GM21390 (cell line): ENCODE measurements at regions not wholly inside any gene's neighbourhood (a gene's known extent, or its start where the extent isn't known, plus 50 kb on each side); places are given as distances from the start of the nearest gene placed in this dataset.

Experiments used
- ATAC-seq: cut with Tn5 transposase; IDR thresholded peaks from one replicate; pipeline ENCODE4 v1.9.1; 2021; ENCODE audit not compliant: unreplicated experiment

DNA sequence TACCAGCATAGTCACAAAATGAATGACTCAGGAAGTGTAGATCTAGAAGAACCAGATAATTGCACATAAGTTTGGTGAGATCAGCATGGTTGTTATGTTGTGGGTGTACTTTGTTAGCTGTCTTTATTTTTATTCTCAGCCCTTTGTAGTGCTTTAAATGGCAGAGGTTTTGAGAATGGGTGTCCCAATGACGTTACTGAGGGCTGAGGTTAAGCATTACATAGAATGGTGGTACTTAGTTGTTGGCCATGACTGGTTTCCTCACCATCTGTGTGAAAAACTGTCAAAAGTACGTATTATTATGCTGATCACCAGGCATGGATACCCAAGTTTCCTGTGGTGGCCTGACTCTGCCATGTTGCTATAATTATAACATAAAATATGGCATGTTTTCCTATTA is 165.8 kb downstream of the UBE2E3 start:
- ATAC-seq, result no peak

DNA sequence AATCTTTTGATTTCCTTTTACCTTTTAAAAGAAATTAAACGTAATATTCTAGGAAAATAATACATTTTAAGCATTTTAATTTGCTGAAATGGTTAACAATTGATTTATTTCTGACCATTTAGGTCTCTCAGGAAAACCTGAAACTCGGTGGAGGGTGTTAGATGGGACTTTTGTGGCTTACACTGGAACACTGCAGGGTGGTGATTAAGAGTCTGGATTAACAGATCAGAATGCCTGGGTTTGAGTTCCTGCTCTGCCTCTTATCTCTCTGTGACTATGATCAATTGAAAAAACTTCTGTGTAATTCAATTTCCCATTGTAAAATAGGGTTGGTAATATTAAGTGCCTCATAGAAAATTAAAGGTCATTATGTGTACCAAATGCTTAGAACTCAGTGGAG is 168.7 kb downstream of the UBE2E3 start:
- no peak for ATAC-seq

DNA sequence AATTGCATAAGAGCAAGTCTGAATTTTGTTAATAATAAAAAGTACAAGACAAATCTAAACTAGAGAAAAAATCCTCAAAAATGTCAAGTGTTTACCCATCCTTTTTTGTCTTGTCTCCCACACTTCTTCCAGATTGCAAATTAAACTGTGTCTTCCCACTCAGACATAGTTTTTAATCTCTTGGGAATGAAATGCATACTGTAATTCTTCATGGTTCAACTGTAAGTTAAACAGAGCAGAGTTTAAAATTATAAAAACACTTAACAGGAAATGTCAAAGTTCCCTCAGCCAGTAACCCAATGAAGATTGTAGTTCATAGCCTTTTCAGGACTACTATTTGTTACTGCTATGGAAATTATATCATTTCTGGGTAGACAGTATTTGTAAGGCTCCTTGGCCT is 171.8 kb downstream of the UBE2E3 start:
- no peak for ATAC-seq

DNA sequence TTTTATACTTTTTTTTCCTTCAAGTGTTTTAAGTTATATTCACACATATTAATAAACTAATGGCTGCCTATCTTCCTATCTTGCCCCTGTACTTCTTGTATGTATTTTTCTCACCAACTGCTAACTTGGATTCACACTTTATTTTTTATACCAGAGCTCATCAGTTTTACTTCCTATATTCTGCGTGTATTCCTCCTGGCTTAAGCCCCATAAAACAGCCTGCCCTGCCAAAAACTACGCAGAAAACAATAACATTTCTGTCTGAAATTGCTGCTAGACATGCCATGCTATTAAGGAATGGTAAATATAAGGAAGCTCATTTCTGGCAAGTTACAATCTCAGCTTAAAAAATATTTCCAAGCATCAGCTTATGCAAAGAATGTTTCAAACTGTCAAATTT is 172.3 kb downstream of the UBE2E3 start:
- ATAC-seq, result no peak

DNA sequence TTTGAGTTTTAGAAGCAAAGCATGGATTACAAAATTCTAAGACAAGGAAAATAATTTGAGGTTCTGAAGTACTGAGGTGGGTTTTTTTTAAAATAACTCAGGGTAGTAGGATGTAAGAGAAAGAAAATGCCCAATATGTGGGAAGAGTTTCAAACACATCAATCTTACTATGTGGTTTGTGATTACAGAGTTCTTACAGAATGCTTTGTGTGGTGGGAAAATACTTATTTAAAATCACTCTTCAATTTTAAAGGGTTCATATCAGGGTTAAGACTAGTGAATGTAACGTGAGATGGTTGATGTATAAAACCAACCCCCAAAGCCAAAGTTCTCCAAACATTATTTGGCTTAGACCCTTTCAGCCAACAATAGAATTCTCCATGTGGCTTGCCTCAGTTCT is 173.5 kb downstream of the UBE2E3 start:
- ATAC-seq, result no peak

DNA sequence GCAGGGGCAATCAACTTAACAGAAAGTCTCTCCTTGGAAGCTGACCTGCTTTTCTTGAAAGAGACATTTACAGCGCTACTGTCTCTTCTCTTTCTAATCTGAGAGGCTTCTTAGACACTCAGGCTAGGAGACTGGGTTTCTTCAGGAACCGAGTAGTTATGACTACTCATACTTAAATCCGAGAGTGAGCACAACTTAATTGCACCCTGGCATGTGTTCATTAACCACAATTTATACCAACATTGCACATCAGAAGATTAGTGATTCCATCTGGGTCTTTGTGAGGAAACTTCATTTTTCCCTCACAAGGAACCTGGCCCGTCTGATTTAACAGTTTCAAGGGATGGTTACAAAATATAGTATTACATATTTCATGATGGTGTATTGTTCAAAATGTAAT is 176.9 kb downstream of the UBE2E3 start:
- no peak for ATAC-seq

DNA sequence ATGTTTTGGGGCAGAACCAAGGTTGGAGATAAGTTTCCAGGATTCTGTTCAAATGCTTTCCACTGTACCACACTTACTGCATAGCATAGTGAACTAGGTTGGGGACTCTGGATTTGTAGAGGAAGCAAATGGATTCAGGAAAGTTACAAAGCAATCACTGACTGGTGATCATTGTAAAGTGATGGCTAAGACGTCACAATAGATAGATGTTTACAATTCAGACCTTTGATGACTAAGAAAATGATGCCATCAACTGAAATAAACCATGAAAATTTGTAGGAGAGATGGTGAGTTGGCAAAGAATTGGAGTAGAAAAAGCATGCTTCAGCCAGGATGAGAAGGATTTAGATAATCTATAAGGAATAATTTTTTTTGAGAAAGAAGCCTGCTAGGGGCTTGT is 178.0 kb downstream of the UBE2E3 start:
- no peak for ATAC-seq

DNA sequence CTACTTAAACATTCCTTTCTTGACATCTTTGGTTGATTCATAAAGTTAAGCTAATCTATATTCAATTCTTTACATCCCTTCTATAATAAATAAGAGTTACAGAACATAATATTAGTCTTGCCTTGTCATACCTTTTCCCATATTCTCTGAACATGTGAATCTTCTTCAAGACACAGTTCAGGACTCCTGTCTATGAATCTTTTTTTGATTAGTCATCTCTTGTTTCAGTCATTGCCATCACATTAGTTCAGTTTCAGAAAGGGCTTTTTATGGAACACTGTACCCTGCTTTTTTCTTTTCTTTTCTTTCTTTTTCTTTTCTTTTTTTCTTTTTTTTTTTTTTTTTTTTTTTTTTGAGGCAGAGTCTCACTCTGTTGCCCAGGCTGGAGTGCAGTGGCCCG is 181.2 kb downstream of the UBE2E3 start:
- ATAC-seq, result no peak

DNA sequence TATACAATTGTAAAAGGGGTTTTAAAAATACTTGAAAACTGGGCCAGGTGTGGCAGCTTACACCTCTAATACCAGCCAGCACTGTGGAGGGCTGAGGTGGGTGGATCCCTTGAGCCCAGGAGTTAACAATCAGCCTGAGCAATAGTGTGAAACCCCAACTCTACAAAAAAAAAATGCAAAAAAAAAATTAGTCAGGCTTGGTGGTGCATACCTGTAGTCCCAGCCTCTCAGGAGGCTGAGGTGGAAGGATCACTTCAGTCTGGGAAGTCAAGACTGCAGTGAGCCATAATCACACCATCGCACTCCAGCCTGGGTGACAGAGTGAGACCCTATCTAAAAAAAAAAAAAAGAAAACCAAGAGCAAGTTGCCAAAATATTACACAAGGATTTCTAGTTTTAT is 182.7 kb downstream of the UBE2E3 start:
- peak; percentile 33 for ATAC-seq

DNA sequence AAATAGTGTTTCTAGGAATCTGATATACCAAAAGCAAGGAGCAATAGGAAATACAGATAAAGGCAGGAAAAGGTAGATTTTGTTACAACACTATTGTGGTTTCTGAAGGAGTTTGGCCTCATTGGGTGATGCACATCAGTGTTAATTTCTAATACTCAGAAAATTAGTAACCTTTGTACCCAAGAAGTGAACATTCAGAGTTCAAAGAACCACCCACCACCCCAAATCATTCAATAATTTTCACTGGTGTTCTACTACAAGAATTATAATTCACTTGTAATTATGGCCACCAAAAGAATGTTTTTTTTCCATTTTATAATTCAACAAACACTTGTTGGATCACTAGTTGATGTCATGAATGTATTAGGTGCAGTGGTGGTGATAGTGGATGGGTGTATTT is 183.3 kb downstream of the UBE2E3 start:
- ATAC-seq, result no peak

DNA sequence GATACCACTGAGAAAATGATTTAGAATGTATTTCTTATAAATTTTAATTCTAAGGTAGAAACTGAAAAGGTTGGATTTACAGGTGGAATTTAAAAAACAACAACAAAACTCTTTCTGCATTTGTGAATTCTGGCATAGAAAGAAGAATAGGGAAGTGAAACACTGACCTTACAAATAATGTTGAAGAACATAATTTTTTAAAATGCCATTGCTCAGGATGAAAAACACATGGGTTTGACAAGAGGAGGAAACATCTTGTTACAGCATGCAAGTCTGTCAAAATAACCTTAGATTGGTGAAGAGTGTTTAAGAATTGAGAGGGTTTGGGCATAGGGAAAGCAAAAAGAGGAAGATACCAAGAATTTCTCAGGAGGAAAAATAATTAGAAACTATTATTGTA is 184.3 kb downstream of the UBE2E3 start:
- ATAC-seq, result peak; percentile 53

DNA sequence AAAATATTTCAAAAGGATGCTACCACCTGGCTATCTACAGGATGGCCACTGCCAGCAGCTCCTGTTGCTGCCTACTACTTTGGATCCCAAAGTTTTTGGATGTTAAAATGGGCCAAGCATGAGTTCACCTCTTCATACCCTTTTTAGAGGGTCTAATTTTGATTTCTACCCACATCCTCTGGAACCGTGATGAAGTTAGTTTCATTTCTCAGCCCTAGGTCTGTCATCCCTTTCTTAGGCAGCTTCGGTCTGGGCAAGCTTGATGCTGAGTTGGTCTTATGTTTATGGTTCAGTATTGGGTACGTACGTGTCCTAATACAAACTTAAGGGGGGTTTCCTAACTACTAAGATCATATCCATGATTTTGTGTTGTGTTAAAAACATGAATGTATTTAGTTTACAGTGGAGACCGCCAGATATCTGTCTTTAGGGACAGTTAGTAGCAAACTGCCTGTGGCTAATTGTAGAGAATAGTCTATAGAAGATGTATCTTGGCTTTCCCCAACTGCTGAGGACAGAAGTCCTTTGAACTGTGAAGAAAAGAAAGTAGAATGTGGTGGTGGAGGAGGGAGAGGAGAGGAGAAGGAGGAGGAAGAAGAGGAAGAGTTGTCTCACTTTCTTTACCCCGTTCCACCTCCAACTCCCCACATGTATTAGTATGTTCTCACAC is 184.9 kb downstream of the UBE2E3 start:
- peak; percentile 59 for ATAC-seq

DNA sequence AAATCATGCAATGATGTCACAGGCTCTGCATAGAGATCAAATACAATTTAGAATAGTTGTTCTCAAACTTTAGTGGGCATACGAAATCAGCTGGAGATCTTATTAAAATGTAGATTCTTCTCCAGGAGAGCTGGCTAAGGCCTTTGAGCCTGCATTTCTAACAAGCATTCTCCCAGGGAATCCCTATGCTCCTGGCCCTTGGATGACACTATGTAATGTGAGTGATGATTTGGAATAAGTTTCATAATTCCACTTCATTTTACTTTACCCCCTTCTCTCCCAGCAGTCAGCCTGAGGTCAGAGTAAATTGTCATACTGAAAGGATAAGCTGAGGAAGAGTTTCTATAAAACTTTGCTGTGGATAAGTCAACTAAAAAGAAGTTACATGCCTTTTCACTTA is 189.1 kb downstream of the UBE2E3 start:
- ATAC-seq, result no peak

DNA sequence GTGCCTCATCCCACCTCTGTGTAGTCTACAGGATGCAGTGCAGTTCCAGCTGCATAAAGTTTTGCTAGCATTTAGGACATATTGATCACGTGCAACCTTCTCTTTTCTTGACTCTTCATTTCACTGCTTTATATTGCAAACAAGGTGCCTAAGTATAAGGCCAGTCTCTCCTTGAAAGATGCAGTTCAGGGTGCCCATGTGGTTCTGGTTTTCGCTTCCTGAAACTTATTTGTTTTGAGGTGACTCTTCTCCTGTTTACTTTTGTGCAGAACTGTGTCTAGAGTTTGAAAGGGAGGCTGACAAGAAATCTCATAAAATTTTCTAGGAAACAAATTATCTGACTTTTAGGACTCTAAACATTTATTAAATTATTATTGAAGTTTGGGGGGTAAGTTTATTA is 189.9 kb downstream of the UBE2E3 start:
- no peak for ATAC-seq

DNA sequence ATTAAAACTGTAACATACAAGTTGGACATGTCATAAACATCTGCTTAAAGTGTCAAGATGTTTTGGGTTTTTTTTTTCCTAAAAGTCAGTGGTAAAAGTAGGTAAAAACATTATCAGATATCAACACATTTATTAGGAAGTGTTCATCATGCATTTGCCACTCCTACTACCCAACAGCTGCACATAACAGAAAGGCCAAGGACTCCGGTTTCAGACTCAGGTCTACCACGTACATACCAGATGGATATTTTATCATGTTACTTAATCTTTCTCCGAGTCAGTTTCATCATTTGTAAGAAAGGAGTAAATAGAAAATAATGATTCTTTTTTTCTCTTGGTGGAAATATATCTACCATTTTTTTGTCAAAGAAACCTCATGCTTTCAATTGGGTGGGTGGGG is 192.3 kb downstream of the UBE2E3 start:
- no peak for ATAC-seq

DNA sequence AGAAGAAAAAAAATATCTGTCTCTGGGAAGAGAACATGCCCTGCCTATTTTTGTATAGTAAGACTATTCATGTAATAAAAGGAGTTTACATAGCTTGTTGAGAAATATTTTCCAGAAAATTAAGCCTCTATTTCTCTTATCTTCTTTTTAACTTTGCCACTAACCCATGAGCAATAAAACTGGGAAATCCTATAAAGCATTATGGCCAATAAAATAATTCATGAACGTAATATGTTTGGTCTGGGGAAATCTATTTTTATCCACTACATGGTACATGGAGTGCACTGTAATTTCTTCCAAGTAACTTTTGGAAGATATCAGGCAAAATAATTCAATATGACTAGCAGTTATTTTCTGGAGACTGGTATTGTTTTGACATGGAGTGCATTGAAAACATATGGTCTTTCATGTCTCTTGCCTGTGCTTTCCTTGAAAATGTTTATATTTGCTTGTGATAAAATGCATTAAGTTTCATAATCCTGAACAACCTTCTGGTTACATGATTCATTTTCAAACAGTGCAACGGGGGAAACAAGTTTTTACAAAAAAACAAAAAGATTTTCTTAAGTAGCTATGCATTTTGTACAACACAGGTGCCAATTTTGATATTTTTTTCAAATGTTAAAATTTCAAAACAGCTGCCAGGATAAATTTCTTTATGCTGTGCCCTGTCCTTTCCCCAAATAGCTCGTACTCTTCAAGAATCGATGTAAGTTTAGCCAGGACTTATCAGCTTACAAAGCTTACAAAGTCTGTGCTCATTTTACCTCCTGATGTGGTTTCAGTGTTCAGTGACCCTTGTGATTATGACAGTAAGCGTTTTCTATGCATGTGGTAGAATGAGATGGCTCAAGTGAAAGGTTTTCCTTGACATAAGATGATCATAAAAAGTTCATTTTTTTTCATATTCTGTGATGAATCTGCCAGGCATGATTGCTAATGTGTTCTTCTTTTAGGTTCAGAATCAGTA is 194.5 kb downstream of the UBE2E3 start:
- peak; percentile 59 for ATAC-seq

DNA sequence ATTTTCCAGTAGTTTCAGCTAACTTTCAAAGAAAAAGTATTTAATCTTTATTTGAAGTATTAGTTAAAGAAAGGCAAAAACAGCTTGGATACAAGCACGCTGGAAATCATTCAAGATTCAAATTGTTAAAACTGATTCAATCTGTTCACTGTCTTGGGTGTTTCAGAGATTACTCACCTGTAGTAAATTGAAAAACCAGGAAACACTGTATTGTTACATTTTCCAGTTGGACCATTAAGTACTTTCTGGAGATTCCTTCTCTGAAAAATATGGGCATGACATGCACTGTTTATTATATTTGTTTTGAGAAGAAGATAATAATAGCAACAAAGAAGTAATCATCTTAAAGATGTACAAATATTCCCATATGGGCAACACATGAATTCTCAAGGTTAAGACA is 196.1 kb downstream of the UBE2E3 start:
- no peak for ATAC-seq

DNA sequence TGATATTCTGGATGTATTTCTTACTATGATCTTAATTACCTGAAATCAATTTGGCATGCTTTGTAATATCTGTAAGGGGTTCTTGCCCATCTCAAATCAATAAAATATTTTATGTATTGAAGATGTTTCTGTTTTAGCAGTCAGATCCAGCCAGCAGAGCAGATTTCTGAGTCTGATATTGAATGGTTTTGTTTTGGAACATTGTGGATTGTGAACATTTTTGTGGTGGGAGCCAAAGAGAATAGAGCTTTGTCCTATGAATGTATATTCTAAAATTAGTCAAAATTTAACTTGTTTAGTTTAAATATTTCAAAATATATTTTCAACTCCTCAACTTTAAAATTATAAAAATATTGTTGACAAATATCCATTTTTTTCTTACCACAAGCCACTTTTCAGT is 197.0 kb downstream of the UBE2E3 start:
- ATAC-seq, result no peak

DNA sequence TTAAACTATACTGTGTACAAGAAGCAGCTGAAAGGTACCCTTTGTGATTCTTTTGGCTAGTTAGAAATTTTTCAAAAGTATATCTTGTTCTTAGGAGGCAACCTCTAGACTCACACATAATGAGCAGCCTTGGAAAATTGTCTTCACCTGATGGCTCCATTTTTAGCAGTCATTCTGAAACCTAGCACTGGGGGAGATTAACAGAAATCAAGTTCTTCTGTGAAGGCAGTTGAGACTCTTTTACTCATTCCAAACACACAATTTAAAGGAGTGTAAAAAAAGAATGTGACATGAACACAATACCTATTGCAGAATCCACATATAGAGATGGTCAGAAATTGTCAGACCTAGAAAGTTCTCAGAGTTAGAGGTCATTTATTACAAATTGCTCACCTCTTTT is 197.7 kb downstream of the UBE2E3 start:
- ATAC-seq, result no peak

DNA sequence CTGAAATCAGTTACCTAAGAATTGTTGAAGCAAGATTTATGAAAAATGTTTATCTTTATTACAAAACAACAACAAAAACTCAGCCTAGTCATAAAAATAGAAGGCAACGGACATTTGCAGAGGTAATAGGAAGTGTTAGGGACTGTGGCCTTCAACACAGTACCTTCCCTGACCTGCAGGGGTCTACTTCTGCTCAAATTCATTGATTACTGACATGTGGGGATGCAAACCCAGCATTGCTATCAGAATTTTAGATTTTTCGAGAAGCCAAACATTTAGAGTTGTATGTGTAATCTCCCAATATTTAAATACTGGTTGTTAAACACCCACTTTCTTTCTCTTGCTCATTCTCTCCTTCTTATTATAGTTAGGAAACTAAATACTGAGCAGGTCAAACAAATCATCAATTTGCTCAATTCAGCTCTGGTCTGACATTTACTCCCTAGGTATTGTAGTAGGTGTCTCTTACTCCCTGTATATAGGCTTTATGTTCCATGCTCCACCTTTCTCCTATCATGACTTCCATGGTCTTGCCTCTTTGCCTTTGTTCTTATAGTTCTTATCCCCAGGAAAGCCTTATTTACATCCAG is 198.5 kb downstream of the UBE2E3 start:
- peak; percentile 66 for ATAC-seq

DNA sequence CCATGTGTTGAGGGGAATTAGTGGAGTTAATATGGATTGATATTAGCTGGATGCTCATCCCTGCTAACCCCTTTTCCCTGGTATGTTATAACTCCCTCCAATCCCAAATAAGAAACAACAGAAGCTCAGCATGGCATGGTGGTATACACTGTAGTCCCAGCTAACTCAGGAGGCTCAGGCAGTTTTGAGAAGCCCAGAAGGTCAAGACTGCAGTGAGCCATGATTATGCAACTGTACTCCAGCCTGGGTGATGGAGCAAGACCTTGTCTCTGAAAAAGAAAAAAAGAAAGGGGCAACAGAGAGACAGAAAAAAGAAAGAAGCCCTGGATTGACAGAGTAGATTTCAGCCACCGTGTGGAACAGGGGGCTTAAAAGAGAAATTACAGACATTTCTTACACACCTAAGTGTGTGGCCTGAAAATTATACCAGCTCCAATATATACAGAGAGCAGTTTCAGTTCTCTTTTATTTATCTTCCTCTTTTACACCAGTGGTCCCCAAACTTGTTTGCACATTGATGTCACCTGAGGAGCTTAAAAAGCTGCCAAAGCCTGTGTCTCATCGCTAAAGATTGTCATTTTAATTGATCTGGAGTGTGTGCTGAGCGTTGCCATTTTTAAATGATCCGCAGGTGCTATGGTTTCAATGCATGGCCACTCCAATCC is 203.6 kb downstream of the UBE2E3 start:
- peak; percentile 98 for ATAC-seq

DNA sequence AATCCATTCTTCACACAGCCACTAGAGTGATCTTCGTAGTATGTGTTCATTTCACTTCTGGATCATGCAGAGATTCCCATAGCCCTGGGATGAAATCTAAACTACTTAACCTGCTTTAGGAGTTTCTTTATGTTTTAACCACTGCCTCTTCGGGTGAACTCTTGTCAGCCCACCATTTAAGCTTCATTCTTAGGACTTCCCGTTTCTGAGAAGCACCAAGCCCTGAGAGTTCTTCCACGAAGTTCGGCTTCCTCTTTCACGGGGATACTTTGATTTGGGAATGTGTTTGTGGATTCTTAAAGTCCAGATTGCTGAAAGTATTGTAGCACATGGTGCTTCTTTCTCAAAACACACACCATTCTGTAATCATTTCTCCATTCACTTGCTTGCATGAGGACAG is 205.0 kb downstream of the UBE2E3 start:
- no peak for ATAC-seq
